ENCODE measurements at regions not wholly inside any gene's neighbourhood (a gene's known extent, or its start where the extent isn't known, plus 50 kb on each side); places are given as distances from the start of the nearest gene placed in this dataset.

DNA sequence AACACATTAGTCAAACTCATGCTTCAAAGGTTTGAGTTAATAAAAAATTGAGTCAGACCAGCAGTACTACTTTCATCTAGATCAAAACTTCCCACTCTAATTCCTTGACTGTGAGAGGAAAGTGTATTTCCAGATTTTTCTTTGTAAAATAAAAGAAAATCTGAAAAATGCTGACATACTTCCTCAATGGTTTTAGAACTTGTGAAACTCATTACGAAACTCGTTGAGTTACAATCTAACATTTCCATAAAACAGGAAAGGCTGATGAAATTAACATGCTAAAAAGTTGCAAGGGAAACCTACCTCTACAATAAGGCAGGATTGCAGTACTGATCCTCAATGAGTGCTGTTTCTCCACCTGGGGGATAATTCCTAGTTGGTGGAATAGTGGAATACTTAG lies 217.8 kb upstream of the HCCS start:
- WGBS, 5 donors = 22 to 71% (median 49%) methylated on average over 2 of the region's 2 CpGs
- peaks cover 0 to 13% (median 3%) of the 10 kb centered on the region in 8 donors for H3K9me3 ChIP-seq
- no peaks in the 10 kb centered on the region for H3K4me1 ChIP-seq
- H3K27ac ChIP-seq = no peak overlapping the region
- no peak for DNase-seq
- no peaks in the 10 kb centered on the region for H3K27me3 ChIP-seq (replicated peaks in 1 of 7)
- no peaks in the 10 kb centered on the region for H3K36me3 ChIP-seq
- intact Hi-C loops (cut with DNase I; ENCODE audit: low total_unique reads) = no loop called here
- H3K4me3 ChIP-seq = no peak overlapping the region
- TF ChIP-seq, protein P1, sequence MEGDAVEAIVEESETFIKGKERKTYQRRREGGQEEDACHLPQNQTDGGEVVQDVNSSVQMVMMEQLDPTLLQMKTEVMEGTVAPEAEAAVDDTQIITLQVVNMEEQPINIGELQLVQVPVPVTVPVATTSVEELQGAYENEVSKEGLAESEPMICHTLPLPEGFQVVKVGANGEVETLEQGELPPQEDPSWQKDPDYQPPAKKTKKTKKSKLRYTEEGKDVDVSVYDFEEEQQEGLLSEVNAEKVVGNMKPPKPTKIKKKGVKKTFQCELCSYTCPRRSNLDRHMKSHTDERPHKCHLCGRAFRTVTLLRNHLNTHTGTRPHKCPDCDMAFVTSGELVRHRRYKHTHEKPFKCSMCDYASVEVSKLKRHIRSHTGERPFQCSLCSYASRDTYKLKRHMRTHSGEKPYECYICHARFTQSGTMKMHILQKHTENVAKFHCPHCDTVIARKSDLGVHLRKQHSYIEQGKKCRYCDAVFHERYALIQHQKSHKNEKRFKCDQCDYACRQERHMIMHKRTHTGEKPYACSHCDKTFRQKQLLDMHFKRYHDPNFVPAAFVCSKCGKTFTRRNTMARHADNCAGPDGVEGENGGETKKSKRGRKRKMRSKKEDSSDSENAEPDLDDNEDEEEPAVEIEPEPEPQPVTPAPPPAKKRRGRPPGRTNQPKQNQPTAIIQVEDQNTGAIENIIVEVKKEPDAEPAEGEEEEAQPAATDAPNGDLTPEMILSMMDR (IDR thresholded peaks at IDR 0.05 in 8 of 11, conservative IDR thresholded peaks at IDR 0.05 in 3 of 11) = no peak
- TF ChIP-seq POLR2AphosphoS5 (IDR thresholded peaks at IDR 0.05) = no peak
- no peak for TF ChIP-seq POLR2A (IDR thresholded peaks at IDR 0.05)

DNA sequence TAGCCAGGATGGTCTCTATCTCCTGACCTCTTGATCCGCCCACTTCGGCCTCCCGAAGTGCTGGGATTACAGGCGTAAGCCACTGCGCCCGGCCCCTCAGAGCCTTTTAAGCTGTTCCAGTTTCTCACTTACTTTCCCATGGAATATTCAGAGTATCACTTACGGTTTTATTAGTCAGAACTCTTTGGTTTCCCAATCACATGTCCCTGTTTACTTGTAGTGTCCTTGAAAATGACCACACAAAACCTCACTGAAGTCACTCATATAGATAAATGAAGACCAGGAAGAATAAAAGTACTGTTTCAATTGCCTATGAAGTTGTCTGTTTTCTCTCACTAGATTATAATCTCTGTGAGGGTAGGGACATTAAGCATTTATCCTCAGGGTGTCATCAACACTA lies 217.2 kb upstream of the HCCS start:
- Histone ChIP-seq H3K9me3 (peaks cover 0 to 13% (median 3%) of the 10 kb centered on the region in 8 donors), H3K4me1 (no peaks in the 10 kb centered on the region), H3K27me3 (replicated peaks in 1 of 7) (no peaks in the 10 kb centered on the region), H3K27ac (no peak overlapping the region), H3K36me3 (no peaks in the 10 kb centered on the region), H3K4me3 (no peak overlapping the region)
- TF ChIP-seq POLR2A (IDR thresholded peaks at IDR 0.05) (no peak), POLR2AphosphoS5 (IDR thresholded peaks at IDR 0.05) (no peak)
- TF ChIP-seq, protein P1 (IDR thresholded peaks at IDR 0.05 in 8 of 11, conservative IDR thresholded peaks at IDR 0.05 in 3 of 11) = no peak
- no peak for DNase-seq
- intact Hi-C loops (cut with DNase I; ENCODE audit: low total_unique reads) = no loop called here
- 81 to 94% (median 91%) methylated on average over 7 of the region's 7 CpGs for WGBS, 5 donors

DNA sequence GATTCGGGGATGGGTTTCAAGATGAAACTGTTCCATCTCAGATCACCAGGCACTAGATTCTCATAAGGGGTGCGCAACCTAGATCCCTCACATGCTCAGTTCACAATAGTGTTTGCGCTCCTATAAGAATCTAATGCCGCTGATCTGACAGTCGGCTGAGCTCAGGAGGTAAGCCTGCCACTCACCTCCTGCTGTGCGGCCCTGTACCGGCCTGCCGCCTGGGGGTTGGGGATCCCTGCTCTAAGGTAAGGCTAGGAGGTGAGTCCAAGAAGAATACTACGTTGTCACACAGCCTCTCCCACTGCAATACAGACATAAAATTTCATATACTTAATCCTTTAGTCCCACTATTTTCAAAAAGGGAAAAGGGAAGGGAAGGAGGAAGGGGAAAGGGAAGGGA lies 213.4 kb upstream of the HCCS start:
- DNase-seq = no peak
- intact Hi-C loops (cut with DNase I; ENCODE audit: low total_unique reads) = no loop called here
- TF ChIP-seq POLR2AphosphoS5 (IDR thresholded peaks at IDR 0.05) (no peak), POLR2A (IDR thresholded peaks at IDR 0.05) (no peak)
- TF ChIP-seq, protein P1 (IDR thresholded peaks at IDR 0.05 in 8 of 11, conservative IDR thresholded peaks at IDR 0.05 in 3 of 11) = no peak

DNA sequence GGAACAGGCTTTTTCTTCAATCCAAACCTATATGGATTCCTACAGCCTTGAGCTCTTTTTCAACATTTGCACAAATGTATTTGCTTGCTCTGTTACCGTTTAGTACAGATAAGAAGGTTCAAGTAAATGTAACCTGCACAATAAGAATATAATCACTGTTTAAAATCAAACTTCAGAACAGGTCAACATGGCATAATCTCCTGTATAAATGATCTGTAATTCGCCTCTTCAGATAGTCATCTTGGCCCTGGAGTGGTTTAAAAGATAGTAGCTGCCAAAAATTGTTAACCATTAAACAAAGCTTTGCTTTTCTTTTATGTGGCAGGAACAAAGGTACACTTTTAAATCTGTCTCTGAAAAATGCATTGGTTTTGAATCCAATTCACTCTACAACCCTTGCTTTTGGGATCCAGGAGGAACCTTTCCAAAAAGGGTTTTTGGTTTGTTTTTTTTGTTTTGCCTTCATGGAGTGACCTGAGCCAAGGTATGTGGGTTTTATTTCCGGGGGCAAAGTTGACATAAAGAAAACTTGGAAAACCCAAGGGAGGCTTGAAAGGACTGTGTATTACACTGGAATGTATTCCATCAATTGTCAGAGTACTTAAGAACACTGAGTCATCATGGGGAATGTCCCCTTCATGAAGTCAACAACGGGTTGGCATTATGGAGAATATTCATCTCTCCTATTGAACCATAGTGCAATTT lies 210.4 kb upstream of the HCCS start:
- no peak for DNase-seq
- no peak for TF ChIP-seq POLR2A (IDR thresholded peaks at IDR 0.05)
- TF ChIP-seq, protein P1 (IDR thresholded peaks at IDR 0.05 in 8 of 11, conservative IDR thresholded peaks at IDR 0.05 in 3 of 11) = no peak
- TF ChIP-seq POLR2AphosphoS5 (IDR thresholded peaks at IDR 0.05) = no peak
- Histone ChIP-seq H3K27ac (no peak overlapping the region), H3K4me3 (no peak overlapping the region), H3K4me1 (no peaks in the 10 kb centered on the region), H3K27me3 (replicated peaks in 1 of 7) (no peaks in the 10 kb centered on the region), H3K36me3 (no peaks in the 10 kb centered on the region), H3K9me3 (peaks cover 0 to 13% (median 3%) of the 10 kb centered on the region in 8 donors)
- 44 to 80% (median 75%) methylated on average over 4 of the region's 4 CpGs for WGBS, 5 donors
- intact Hi-C loops (cut with DNase I; ENCODE audit: low total_unique reads) = no loop called here

More for the DNA sequence above, 213.4 kb upstream of the HCCS start:
- Histone ChIP-seq H3K9me3 (peaks cover 0 to 13% (median 3%) of the 10 kb centered on the region in 8 donors), H3K4me1 (no peaks in the 10 kb centered on the region), H3K27ac (no peak overlapping the region), H3K27me3 (replicated peaks in 1 of 7) (no peaks in the 10 kb centered on the region), H3K36me3 (no peaks in the 10 kb centered on the region), H3K4me3 (no peak overlapping the region)
- 70 to 79% (median 77%) methylated on average over 7 to 9 of the region's 9 CpGs for whole genome bisulfite sequencing, 5 donors

Measured in spleen (tissue), 11 donors.